Pancreas (tissue), 10 donors: ENCODE measurements at regions not wholly inside any gene's neighbourhood (a gene's known extent, or its start where the extent isn't known, plus 50 kb on each side); places are given as distances from the start of the nearest gene placed in this dataset.

ENCODE experiments used
- ATAC-seq, 4 donors: fragments of 200-7000 bp; cut with Tn5 transposase; one replicate each; pipeline versions ENCODE4 v1.8.0 to v1.9.1; 2020; ENCODE audit warnings: mild to moderate bottlenecking in 4 of 4, moderate library complexity in 4 of 4
- DNase-seq, 6 donors: peaks; one replicate each; pipeline ENCODE4 v3.0.0-alpha.2; 2020
- FAIRE-seq: peaks from 2 replicates; lab custom pipeline; 2012; peaks lifted over from hg19 to GRCh38; lab: Jason Lieb, UNC
- H3K27ac ChIP-seq, 4 donors: fragments of 200-600 bp; sonication (generic); 1 replicate in 3 of 4; 2 replicates in 1 of 4; pipeline versions ENCODE4 v1.5.0 to v1.8.0; 2020
- H3K27me3 ChIP-seq, 4 donors: fragments of 200-600 bp; one replicate each; pipeline ENCODE4 v1.8.0; 2021
- H3K36me3 ChIP-seq, 3 donors: fragments of 200-600 bp; sonication (generic) in 1 of 3; one replicate each; pipeline versions ENCODE4 v1.5.0 to v1.8.0; 2020 to 2021
- H3K4me1 ChIP-seq, 3 donors: fragments of 200-600 bp; one replicate each; pipeline ENCODE4 v1.8.0; 2021
- H3K4me3 ChIP-seq, 4 donors: fragments of 200-600 bp; sonication (generic) in 2 of 4; one replicate each; pipeline versions ENCODE4 v1.5.0 to v1.8.0; 2020 to 2021
- H3K9me3 ChIP-seq, 4 donors: fragments of 200-600 bp; one replicate each; pipeline ENCODE4 v1.8.0; 2021
- CTCF ChIP-seq, 4 donors: fragments of 200-600 bp; sonication (generic) in 3 of 4; IDR thresholded peaks; one replicate each; pipeline versions ENCODE4 v1.5.0 to v1.8.0; 2021; ENCODE audit warnings: antibody characterized with exemption in 4 of 4
- WGBS, 2 donors: extraction: QIAGEN DNeasy Blood & Tissue Kit; methylation state at CpG; one replicate each; pipeline ENCODE4 v1.1.7; 2013; 5-methylcytosine and 5-hydroxymethylcytosine counted together
- intact Hi-C, 3 donors: fragments of 100-400 bp; cut with DNase I; formaldehyde crosslinking; loops; one replicate each; pipeline versions ENCODE4 v1.11.1 to v1.14.2; 2022
- donor health status: healthy with polysubstance abuse.
- donor health status: DM: no; HTN: no; CAD: no; lungs with moderate emphysema.
- donor health status: DM: no; HTN: no; CAD: no.
- donor health status: control.
- donor health status: control.
- donor health status: Bipolar disorder and iron deficiency.
- donor health status: DM: yes; HTN: yes; CAD: no.
- donor health status: DM: no; HTN: no; CAD: no.
- donor health status: DM: no; HTN: no; CAD: no.
- donor health status: DM: yes; HTN: yes; CAD: no.

GRCh38 chr7:156100086-156100485 lies 287.8 kb upstream of the SHH start:
- TF ChIP-seq CTCF (IDR thresholded peaks at IDR 0.05), result no peak
- FAIRE-seq (no peak), ATAC-seq (no peak), DNase-seq (peak in 1 of 6 donors; percentile 9)
- 67 to 77% methylated on average over 6 of the region's 6 CpGs for WGBS, 2 donors
- no peak overlapping the region for H3K4me3 ChIP-seq
- intact Hi-C loops, result no loop called here
- H3K27me3 ChIP-seq, result no peaks in the 10 kb centered on the region
- H3K4me1 ChIP-seq, result no peaks in the 10 kb centered on the region
- no peak overlapping the region for H3K27ac ChIP-seq
- H3K36me3 ChIP-seq, result no peaks in the 10 kb centered on the region
- H3K9me3 ChIP-seq, result no peaks in the 10 kb centered on the region

DNA sequence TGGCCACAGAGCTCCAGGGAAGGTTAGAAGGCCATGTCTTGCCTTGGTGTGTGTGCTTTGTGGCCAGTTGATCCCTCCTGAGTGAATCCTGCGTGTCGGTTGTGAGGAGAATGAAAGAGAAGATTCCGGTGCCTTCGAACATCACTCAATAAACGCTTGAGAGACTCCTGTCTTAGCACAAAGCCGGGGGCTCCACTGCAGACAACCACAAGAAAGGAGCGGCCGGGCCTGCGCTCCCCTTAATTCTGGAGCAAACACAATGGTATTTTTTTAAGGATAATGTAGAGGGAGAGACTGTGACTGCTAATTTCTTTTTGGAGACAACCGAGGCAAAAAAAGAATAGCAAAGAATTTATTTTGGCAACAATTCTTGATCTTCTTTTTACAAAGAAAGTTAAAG lies 286.8 kb upstream of the SHH start:
- WGBS, 2 donors, result 83 to 90% methylated on average over 10 of the region's 10 CpGs
- intact Hi-C loops, result no loop called here

DNA sequence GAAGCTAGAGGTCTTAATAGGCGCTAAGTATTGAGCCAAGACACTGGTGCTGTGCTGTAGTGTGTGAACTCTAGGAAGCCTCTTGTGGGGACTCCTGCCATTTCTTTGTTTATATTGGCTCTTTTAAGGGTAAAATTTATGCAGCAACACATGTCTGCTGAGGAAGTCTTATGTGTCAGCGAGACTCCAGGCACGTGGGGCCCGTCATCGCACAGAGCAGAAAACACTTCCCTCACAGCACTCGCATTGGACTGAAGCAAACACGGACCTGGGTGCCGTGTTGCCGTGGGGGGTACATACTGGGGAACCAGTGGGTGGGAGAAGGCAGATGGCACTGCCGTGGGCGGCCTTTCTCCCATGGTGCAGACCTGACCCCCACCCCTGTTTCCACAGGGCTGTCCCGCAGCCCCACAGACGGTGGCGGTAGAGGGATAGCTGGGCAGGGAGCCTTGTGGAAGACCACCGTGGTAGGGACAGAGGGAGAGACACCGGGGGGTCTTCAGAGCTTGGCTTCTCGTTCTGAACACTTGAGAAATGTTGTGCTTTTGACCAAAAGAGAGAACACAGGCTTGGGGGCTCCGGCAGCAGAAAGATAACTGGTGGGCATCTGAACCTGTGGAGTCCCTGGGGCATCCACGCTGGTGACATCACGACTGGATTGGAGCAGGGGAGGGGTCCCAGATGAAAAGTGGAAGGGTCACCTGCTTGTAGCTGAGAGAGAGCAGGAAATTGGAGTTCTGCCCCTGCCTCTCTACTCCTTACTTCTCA lies 284.7 kb upstream of the SHH start:
- no peaks in the 10 kb centered on the region for H3K27me3 ChIP-seq
- TF ChIP-seq CTCF (IDR thresholded peaks at IDR 0.05), result no peak
- ATAC-seq, result no peak
- no peak overlapping the region for H3K27ac ChIP-seq
- intact Hi-C loops, result no loop called here
- no peak for DNase-seq
- FAIRE-seq, result no peak
- no peaks in the 10 kb centered on the region for H3K9me3 ChIP-seq
- no peaks in the 10 kb centered on the region for H3K4me1 ChIP-seq
- 77 to 81% methylated on average over 20 of the region's 20 CpGs for WGBS, 2 donors
- H3K4me3 ChIP-seq, result no peak overlapping the region
- no peaks in the 10 kb centered on the region for H3K36me3 ChIP-seq

More for the DNA sequence above, 286.8 kb upstream of the SHH start:
- Histone ChIP-seq H3K36me3 (no peaks in the 10 kb centered on the region), H3K9me3 (no peaks in the 10 kb centered on the region), H3K27ac (no peak overlapping the region), H3K4me3 (no peak overlapping the region), H3K27me3 (no peaks in the 10 kb centered on the region), H3K4me1 (no peaks in the 10 kb centered on the region)
- TF ChIP-seq CTCF (IDR thresholded peaks at IDR 0.05), result no peak
- DNase-seq (no peak), FAIRE-seq (no peak), ATAC-seq (no peak)

DNA sequence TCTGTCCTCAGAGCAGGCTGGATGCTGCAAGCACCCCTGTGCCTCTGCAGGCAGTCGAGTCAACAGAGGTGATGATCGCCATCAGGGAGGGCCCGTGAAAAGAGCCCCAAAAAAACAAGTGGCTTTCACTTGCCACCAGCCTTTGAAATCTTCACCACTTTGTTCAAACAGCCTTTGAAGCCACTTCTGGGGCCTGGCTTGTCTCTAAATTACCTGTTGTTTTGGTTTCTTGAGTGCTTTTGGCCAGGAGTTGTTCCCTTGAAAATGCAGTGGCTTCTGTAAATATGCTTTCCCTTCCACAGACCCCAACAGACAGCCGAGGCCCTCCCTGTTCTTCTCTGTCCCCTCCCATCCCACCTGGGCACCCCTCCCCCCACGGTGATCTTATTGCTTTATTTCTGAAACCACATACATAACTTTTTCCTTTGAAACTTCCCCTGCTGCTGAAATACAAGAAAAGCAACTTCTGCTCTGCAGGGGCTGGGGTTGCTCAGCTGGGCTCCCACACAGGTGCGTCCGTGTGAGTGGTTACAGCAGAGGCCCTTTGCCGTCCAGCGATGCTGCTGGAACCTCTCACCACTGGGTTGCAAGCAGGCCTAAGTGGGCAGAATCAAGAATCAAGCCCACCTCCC lies 283.8 kb upstream of the SHH start:
- DNase-seq, result no peak
- Histone ChIP-seq H3K36me3 (no peaks in the 10 kb centered on the region), H3K4me1 (no peaks in the 10 kb centered on the region), H3K27me3 (no peaks in the 10 kb centered on the region), H3K27ac (no peak overlapping the region), H3K4me3 (no peak overlapping the region), H3K9me3 (no peaks in the 10 kb centered on the region)
- ATAC-seq, result no peak
- TF ChIP-seq CTCF (IDR thresholded peaks at IDR 0.05), result no peak
- 71 to 78% methylated on average over 9 of the region's 9 CpGs for WGBS, 2 donors
- FAIRE-seq, result no peak
- intact Hi-C loops, result no loop called here
